OCI-LY7 (cell line): ENCODE measurements at regions not wholly inside any gene's neighbourhood (a gene's known extent, or its start where the extent isn't known, plus 50 kb on each side); places are given as distances from the start of the nearest gene placed in this dataset.

Experiments
- BruUV-seq: library from RNA; stranded (reverse); fragments of 400-500 nt; replicated peaks from 2 replicates; lab custom pipeline; 2021; lab: Mats Ljungman, UMichigan
- CTCF ChIA-PET: fragments of 300-600 bp; sonication (Branson Sonifier 250); formaldehyde crosslinking; loops from one replicate; lab custom pipeline; 2022; ENCODE audit warnings: antibody characterized with exemption; ENCODE audit not compliant: unreplicated experiment; lab: Charles Lee
- POLR2A ChIA-PET: fragments of 300-600 bp; sonication (Branson Sonifier 250); formaldehyde crosslinking; loops from one replicate; lab custom pipeline; 2022; ENCODE audit warnings: antibody characterized with exemption; lab: Charles Lee
- DNase-seq: peaks from one replicate; pipeline ENCODE4 v3.0.0-alpha.2; 2015; ENCODE audit warnings: low spot score
- H2AFZ ChIP-seq: fragments of 200-600 bp; sonication (generic), shearing (Covaris generic); 2 replicates; pipeline ENCODE4 v1.6.1; 2014; ENCODE audit warnings: mild to moderate bottlenecking, antibody characterized with exemption, low read length, moderate library complexity
- H3K27ac ChIP-seq: fragments of 200-600 bp; sonication (generic); 2 replicates; pipeline ENCODE4 v1.5.1; 2014; ENCODE audit warnings: mixed run types, low read depth, mild to moderate bottlenecking, moderate library complexity, low read length, inconsistent platforms; ENCODE audit not compliant: poor library complexity, severe bottlenecking
- H3K36me3 ChIP-seq: fragments of 200-600 bp; sonication (generic); 2 replicates; pipeline ENCODE4 v1.6.1; 2014; ENCODE audit warnings: mild to moderate bottlenecking, antibody characterized with exemption, low read length, moderate library complexity, mixed read lengths; ENCODE audit not compliant: insufficient read depth
- H3K4me1 ChIP-seq: fragments of 200-600 bp; sonication (generic); 2 replicates; pipeline ENCODE4 v1.5.1; 2014; ENCODE audit warnings: mild to moderate bottlenecking, low read length; ENCODE audit not compliant: insufficient read depth, poor library complexity, severe bottlenecking
- H3K4me2 ChIP-seq: fragments of 200-600 bp; sonication (generic); 2 replicates; pipeline ENCODE4 v1.6.1; 2014; ENCODE audit warnings: mild to moderate bottlenecking, low read length
- H3K4me3 ChIP-seq: fragments of 200-600 bp; sonication (generic); 2 replicates; pipeline ENCODE4 v1.5.1; 2014; ENCODE audit warnings: mild to moderate bottlenecking, low read depth, low read length; ENCODE audit not compliant: poor library complexity, severe bottlenecking
- H3K79me2 ChIP-seq: fragments of 200-600 bp; sonication (generic); 2 replicates; pipeline ENCODE4 v1.6.1; 2016; ENCODE audit warnings: low read depth, mild to moderate bottlenecking, low read length, moderate library complexity, mixed read lengths; ENCODE audit not compliant: insufficient read depth
- H3K9me2 ChIP-seq: fragments of 200-600 bp; sonication (generic); 2 replicates; pipeline ENCODE4 v1.6.1; 2016; ENCODE audit warnings: mild to moderate bottlenecking, low read length, mixed read lengths; ENCODE audit not compliant: insufficient read depth
- H3K9me3 ChIP-seq: fragments of 200-600 bp; sonication (generic); 2 replicates; pipeline ENCODE4 v1.6.1; 2014; ENCODE audit warnings: mild to moderate bottlenecking, mixed run types, low read length, mixed read lengths
- H4K20me1 ChIP-seq: fragments of 200-600 bp; sonication (generic); 2 replicates; pipeline ENCODE4 v1.6.1; 2014; ENCODE audit warnings: mild to moderate bottlenecking, antibody characterized with exemption, low read length, moderate library complexity, mixed read lengths; ENCODE audit not compliant: insufficient read depth
- CTCF ChIP-seq: fragments of 200-600 bp; sonication (generic); conservative IDR thresholded peaks from 2 replicates; pipeline ENCODE4 v1.5.1; 2014; ENCODE audit warnings: mild to moderate bottlenecking, antibody characterized with exemption, low read length, moderate library complexity, mixed read lengths
- EZH2phosphoT487 ChIP-seq: fragments of 200-600 bp; sonication (generic); IDR thresholded peaks from 2 replicates; pipeline ENCODE4 v1.6.1; 2018; ENCODE audit warnings: low read depth, borderline replicate concordance, mild to moderate bottlenecking, mixed run types, antibody characterized with exemption, low read length, moderate library complexity, mixed read lengths
- intact Hi-C: fragments of 100-400 bp; cut with micrococcal nuclease; formaldehyde crosslinking; loops from one replicate; pipeline ENCODE4 v1.10.0; 2022; ENCODE audit not compliant: unreplicated experiment

DNA sequence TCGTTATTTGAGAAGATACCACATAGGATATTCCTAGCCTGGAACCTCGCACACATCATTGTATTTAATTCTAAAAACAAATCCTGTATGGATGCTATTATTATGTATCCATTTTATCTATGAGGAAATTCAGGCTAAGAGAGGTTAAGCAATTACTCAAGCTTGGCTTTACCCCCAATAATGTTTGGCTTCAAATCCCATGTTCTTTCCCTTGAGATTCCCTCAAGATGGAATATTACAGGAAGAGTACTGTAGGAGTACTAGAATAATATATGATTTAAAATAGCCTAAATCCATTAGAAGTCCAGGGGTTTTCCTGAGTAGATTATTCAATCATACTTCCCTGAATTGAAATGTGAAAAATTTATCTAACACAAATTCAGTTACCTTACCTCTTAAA, 630.2 kb downstream of the ZNF385D start:
- POLR2A ChIA-PET = no interaction called here
- no TSS peak for BruUV-seq
- Histone ChIP-seq H3K79me2 (no peaks in the 10 kb centered on the region), H2AFZ (no peak overlapping the region), H3K27ac (no peak overlapping the region), H3K4me3 (no peak overlapping the region), H3K9me3 (no peaks in the 10 kb centered on the region), H3K9me2 (no peaks in the 10 kb centered on the region), H3K4me2 (no peak overlapping the region), H3K36me3 (no peaks in the 10 kb centered on the region), H3K4me1 (no peaks in the 10 kb centered on the region), H4K20me1 (no peaks in the 10 kb centered on the region)
- no peak for DNase-seq
- TF ChIP-seq CTCF = no peak
- TF ChIP-seq EZH2phosphoT487 = no peak
- CTCF ChIA-PET = no interaction called here
- intact Hi-C loops = no loop called here

- TF ChIP-seq EZH2phosphoT487 = no peak
- no peak for TF ChIP-seq CTCF
- H3K4me3 ChIP-seq = no peak overlapping the region
- intact Hi-C loops = no loop called here
- BruUV-seq = no TSS peak
- H3K36me3 ChIP-seq = no peaks in the 10 kb centered on the region
- CTCF ChIA-PET = no interaction called here
- no peak overlapping the region for H3K27ac ChIP-seq
- H3K9me3 ChIP-seq = no peaks in the 10 kb centered on the region
- no peaks in the 10 kb centered on the region for H3K79me2 ChIP-seq
- H4K20me1 ChIP-seq = no peaks in the 10 kb centered on the region
- no peaks in the 10 kb centered on the region for H3K4me1 ChIP-seq
- no peak overlapping the region for H3K4me2 ChIP-seq
- no peak for DNase-seq
- POLR2A ChIA-PET = no interaction called here
- H2AFZ ChIP-seq = no peak overlapping the region
- H3K9me2 ChIP-seq = no peaks in the 10 kb centered on the region
Measured at GRCh38 chr3:21117370-21117769, 633.6 kb downstream of the ZNF385D start.

DNA sequence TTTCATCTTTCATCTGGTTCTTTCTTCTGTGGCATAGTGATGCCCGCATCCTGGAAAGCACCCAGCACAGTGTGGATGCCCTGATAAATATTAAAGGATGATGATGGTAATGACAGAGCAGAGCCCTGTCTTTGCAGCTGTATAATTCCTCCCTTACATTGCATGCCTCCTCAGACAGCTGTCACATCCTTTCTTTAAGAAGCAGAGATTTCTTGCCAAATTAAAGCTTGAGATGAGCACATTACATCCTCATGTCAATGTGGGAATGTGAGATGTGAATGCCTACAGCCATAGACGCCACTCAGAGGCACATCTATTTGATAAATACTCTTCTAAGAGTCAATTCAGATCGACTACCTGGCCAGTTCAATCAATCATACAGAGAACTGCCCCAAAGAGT, 642.0 kb downstream of the ZNF385D start:
- Histone ChIP-seq H3K27ac (no peak overlapping the region), H3K4me2 (no peak overlapping the region), H3K36me3 (no peaks in the 10 kb centered on the region), H3K9me3 (no peaks in the 10 kb centered on the region), H4K20me1 (no peaks in the 10 kb centered on the region), H3K4me1 (no peaks in the 10 kb centered on the region), H3K9me2 (no peaks in the 10 kb centered on the region), H3K4me3 (no peak overlapping the region), H2AFZ (no peak overlapping the region), H3K79me2 (no peaks in the 10 kb centered on the region)
- POLR2A ChIA-PET = interaction anchor here (0.6 kb wide), 1 partner anchor 964 kb away, joined by 3 read pairs; no protein-coding TSS in a partner anchor
- intact Hi-C loops = no loop called here
- CTCF ChIA-PET = no interaction called here
- no peak for TF ChIP-seq CTCF
- no peak for DNase-seq
- BruUV-seq = no TSS peak
